ENCODE measurements at regions not wholly inside any gene's neighbourhood (a gene's known extent, or its start where the extent isn't known, plus 50 kb on each side); places are given as distances from the start of the nearest gene placed in this dataset.

GRCh38 chr4:111847296-111848008 lies 297.8 kb upstream of the FAM241A start:
- intact Hi-C loops (cut with micrococcal nuclease) = no loop called here

- intact Hi-C loops (cut with micrococcal nuclease) = no loop called here
Measured at GRCh38 chr4:111849746-111850284, 295.4 kb upstream of the FAM241A start.

GRCh38 chr4:111854494-111855087 lies 290.7 kb upstream of the FAM241A start:
- intact Hi-C loops (cut with micrococcal nuclease) = loop anchor here (1.0 kb wide), 1 partner anchor 212 kb away; no protein-coding TSS in a partner anchor

- intact Hi-C loops (cut with micrococcal nuclease) = no loop called here
Measured at GRCh38 chr4:111855308-111855707, 289.9 kb upstream of the FAM241A start.

- intact Hi-C loops (cut with micrococcal nuclease) = no loop called here
Measured at GRCh38 chr4:111864066-111864465, 281.2 kb upstream of the FAM241A start.

GRCh38 chr4:111869339-111869738 lies 275.9 kb upstream of the FAM241A start:
- intact Hi-C loops (cut with micrococcal nuclease) = no loop called here

GRCh38 chr4:111871802-111872201 lies 273.5 kb upstream of the FAM241A start:
- intact Hi-C loops (cut with micrococcal nuclease) = no loop called here

- intact Hi-C loops (cut with micrococcal nuclease) = no loop called here
Measured at GRCh38 chr4:111873801-111874200, 271.5 kb upstream of the FAM241A start.

GRCh38 chr4:111879539-111879938 lies 265.7 kb upstream of the FAM241A start:
- intact Hi-C loops (cut with micrococcal nuclease) = no loop called here

GRCh38 chr4:111880116-111880515 lies 265.1 kb upstream of the FAM241A start:
- intact Hi-C loops (cut with micrococcal nuclease) = no loop called here

- intact Hi-C loops (cut with micrococcal nuclease) = no loop called here
Measured at GRCh38 chr4:111883557-111883999, 261.7 kb upstream of the FAM241A start.

- intact Hi-C loops (cut with micrococcal nuclease) = loop anchor here (10.0 kb wide), 1 partner anchor 556 kb away; no protein-coding TSS in a partner anchor
Measured at GRCh38 chr4:111890412-111890811, 254.8 kb upstream of the FAM241A start.

- intact Hi-C loops (cut with micrococcal nuclease) = no loop called here
Measured at GRCh38 chr4:111905511-111905910, 239.7 kb upstream of the FAM241A start.

GRCh38 chr4:111919639-111920038 lies 225.6 kb upstream of the FAM241A start:
- intact Hi-C loops (cut with micrococcal nuclease) = no loop called here

- intact Hi-C loops (cut with micrococcal nuclease) = no loop called here
Measured at GRCh38 chr4:111921714-111922113, 223.5 kb upstream of the FAM241A start.

- intact Hi-C loops (cut with micrococcal nuclease) = no loop called here
Measured at GRCh38 chr4:111923786-111924185, 221.5 kb upstream of the FAM241A start.

- intact Hi-C loops (cut with micrococcal nuclease) = no loop called here
Measured at GRCh38 chr4:111924696-111925095, 220.6 kb upstream of the FAM241A start.

GRCh38 chr4:111930659-111931058 lies 214.6 kb upstream of the FAM241A start:
- intact Hi-C loops (cut with micrococcal nuclease) = no loop called here

GRCh38 chr4:111933703-111934102 lies 211.6 kb upstream of the FAM241A start:
- intact Hi-C loops (cut with micrococcal nuclease) = no loop called here

- intact Hi-C loops (cut with micrococcal nuclease) = no loop called here
Measured at GRCh38 chr4:111934314-111934713, 210.9 kb upstream of the FAM241A start.

- intact Hi-C loops (cut with micrococcal nuclease) = loop anchor here (1.0 kb wide), 1 partner anchor 295 kb away; no protein-coding TSS in a partner anchor
Measured at GRCh38 chr4:111937368-111937767, 207.9 kb upstream of the FAM241A start.

GRCh38 chr4:111941957-111942356 lies 203.3 kb upstream of the FAM241A start:
- intact Hi-C loops (cut with micrococcal nuclease) = no loop called here

GRCh38 chr4:111943796-111944203 lies 201.5 kb upstream of the FAM241A start:
- intact Hi-C loops (cut with micrococcal nuclease) = no loop called here

Measured in T-helper 1 cell treated with Interleukin-12 subunit alpha and Interleukin-12 subunit beta and Interleukin-4 antibody, amounts not matched to agents 30 ng/mL and 1 ng/mL, for 36 hours (primary cell).